ENCODE measurements at regions not wholly inside any gene's neighbourhood (a gene's known extent, or its start where the extent isn't known, plus 50 kb on each side); places are given as distances from the start of the nearest gene placed in this dataset.

DNA sequence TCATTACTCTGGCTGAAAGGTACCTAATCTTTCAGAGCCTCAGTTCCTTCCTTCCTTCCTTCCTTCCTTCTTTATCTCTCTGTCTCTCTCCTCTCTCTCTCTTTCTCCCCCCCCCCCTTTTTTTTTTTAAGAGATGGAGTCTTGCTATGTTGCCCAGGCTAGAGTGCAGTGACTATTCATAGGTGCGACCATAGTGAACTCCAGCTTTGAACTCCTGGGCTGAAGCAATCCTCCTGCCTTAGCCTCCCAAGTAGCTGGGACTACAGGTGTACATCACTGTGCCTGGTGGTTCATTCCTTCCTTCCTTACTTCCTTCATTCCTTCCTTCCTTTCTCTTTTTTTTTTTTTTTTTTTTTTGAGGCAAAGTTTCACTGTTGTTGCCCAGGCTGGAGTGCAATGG lies 64.3 kb upstream of the MAP4K3 start:
- TF ChIP-seq EZH2 (IDR thresholded peaks at IDR 0.05; ENCODE audit: insufficient read depth, poor library complexity, severe bottlenecking) = no peak
- TF ChIP-seq EZH2phosphoT487 (IDR thresholded peaks at IDR 0.05; ENCODE audit: insufficient read depth, low read depth) = no peak

All from GM23248 (cell line).